Stimulated activated CD4-positive, alpha-beta T cell treated with anti-CD3 and anti-CD28 coated beads, Interleukin-15, amount 100 ng/mL, for 48 hours (primary cell): ENCODE measurements at regions not wholly inside any gene's neighbourhood (a gene's known extent, or its start where the extent isn't known, plus 50 kb on each side); places are given as distances from the start of the nearest gene placed in this dataset.

ENCODE experiments used
- DNase-seq, 2 donors: peaks; one replicate each; pipeline ENCODE4 v3.0.0-alpha.2; 2020; ENCODE audit warnings: low read depth in 2 of 2

- DNase-seq: no peak
Observed at GRCh38 chr2:16155766-16156165, 215.4 kb downstream of the MYCN start.

GRCh38 chr2:16155366-16155765 lies 215.0 kb downstream of the MYCN start:
- DNase-seq: no peak

GRCh38 chr2:16154501-16155280 lies 214.3 kb downstream of the MYCN start:
- no peak for DNase-seq

GRCh38 chr2:16154061-16154460 lies 213.7 kb downstream of the MYCN start:
- DNase-seq: no peak

- no peak for DNase-seq
Observed at GRCh38 chr2:16153754-16154035, 213.3 kb downstream of the MYCN start.

- DNase-seq: no peak
Observed at GRCh38 chr2:16152928-16153753, 212.8 kb downstream of the MYCN start.

GRCh38 chr2:16152071-16152927 lies 211.9 kb downstream of the MYCN start:
- DNase-seq: no peak

- DNase-seq: no peak
Observed at GRCh38 chr2:16151651-16152050, 211.3 kb downstream of the MYCN start.

GRCh38 chr2:16151281-16151570 lies 210.9 kb downstream of the MYCN start:
- DNase-seq: no peak

- DNase-seq: no peak
Observed at GRCh38 chr2:16150456-16151280, 210.3 kb downstream of the MYCN start.

GRCh38 chr2:16149349-16150243 lies 209.2 kb downstream of the MYCN start:
- DNase-seq: no peak

- no peak for DNase-seq
Observed at GRCh38 chr2:16148632-16149348, 208.4 kb downstream of the MYCN start.

GRCh38 chr2:16142383-16143361 lies 202.3 kb downstream of the MYCN start:
- peak in 1 of 2 donors; percentile 2 for DNase-seq

GRCh38 chr2:16141641-16141921 lies 201.2 kb downstream of the MYCN start:
- DNase-seq: no peak

GRCh38 chr2:16140771-16141640 lies 200.7 kb downstream of the MYCN start:
- DNase-seq: no peak

- no peak for DNase-seq
Observed at GRCh38 chr2:16139663-16140615, 199.6 kb downstream of the MYCN start.
